ENCODE measurements at regions not wholly inside any gene's neighbourhood (a gene's known extent, or its start where the extent isn't known, plus 50 kb on each side); places are given as distances from the start of the nearest gene placed in this dataset.

DNA sequence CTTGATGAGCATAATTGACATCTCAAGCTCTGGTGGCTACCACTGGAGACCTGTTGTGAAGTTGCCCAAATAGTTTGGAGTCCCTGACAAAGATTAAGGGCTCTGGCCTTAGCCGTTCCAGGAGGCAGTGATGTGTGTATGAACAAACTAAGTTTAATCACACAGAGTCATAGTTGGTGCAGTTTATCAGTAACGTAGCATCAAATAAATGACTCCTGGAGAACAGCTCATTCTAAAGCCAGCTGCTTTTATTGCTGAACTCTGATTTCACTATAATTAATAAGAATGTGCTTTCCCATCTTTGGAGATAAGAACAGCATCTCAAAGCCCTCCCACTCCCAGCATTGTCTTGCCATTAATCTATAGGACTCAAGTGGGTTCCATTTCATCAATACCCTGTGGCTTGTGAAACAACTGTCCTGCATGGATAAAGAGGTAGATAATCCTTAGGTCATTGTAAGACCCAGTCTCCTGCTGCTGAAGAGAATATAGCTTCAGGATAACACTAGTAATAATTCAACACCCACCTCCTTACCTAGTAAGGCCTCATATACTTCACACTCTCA, 211.4 kb upstream of the THUMPD2 start:
- TF ChIP-seq EZH2 (IDR thresholded peaks at IDR 0.05) (no peak), POLR2AphosphoS5 (IDR thresholded peaks at IDR 0.05; ENCODE audit: borderline replicate concordance, low read depth, low read length) (no peak)
